AG08396 (cell line): ENCODE measurements at regions not wholly inside any gene's neighbourhood (a gene's known extent, or its start where the extent isn't known, plus 50 kb on each side); places are given as distances from the start of the nearest gene placed in this dataset.
"Not testable (repeated sequence)": the region's sequence is repeated elsewhere in the genome, so short reads cannot be mapped to it uniquely, and the experiment has no call there.

Experiments used
- DNase-seq: peaks from one replicate; pipeline ENCODE4 v3.0.0; 2012; ENCODE audit warnings: low spot score, mixed read lengths

- no peak for DNase-seq
These were observed 443.0 kb downstream of the PLK2 start for GRCh38 chr5:58016877-58017276.

- DNase-seq, result no peak
These were observed 443.5 kb downstream of the PLK2 start for GRCh38 chr5:58016358-58016757.

GRCh38 chr5:58015175-58015574 lies 444.7 kb downstream of the PLK2 start:
- no peak for DNase-seq

- DNase-seq, result no peak
These were observed 446.2 kb downstream of the PLK2 start for GRCh38 chr5:58013542-58014258.

GRCh38 chr5:58012801-58013315 lies 447.0 kb downstream of the PLK2 start:
- DNase-seq, result no peak

GRCh38 chr5:58012102-58012501 lies 447.8 kb downstream of the PLK2 start:
- DNase-seq, result no peak

- no peak for DNase-seq
These were observed 448.6 kb downstream of the PLK2 start for GRCh38 chr5:58011301-58011700.

- DNase-seq, result no peak
These were observed 450.1 kb downstream of the PLK2 start for GRCh38 chr5:58009754-58010153.

GRCh38 chr5:58002323-58002722 lies 457.6 kb downstream of the PLK2 start:
- no peak for DNase-seq

GRCh38 chr5:57993866-57994265 lies 466.0 kb downstream of the PLK2 start:
- DNase-seq, result no peak

- no peak for DNase-seq
These were observed 470.5 kb downstream of the PLK2 start for GRCh38 chr5:57989378-57989777.

GRCh38 chr5:57988813-57989212 lies 471.1 kb downstream of the PLK2 start:
- DNase-seq, result no peak

GRCh38 chr5:57987552-57987951 lies 472.3 kb downstream of the PLK2 start:
- no peak for DNase-seq

GRCh38 chr5:57986761-57987341 lies 473.0 kb downstream of the PLK2 start:
- no peak for DNase-seq

GRCh38 chr5:57983426-57983825 lies 476.5 kb downstream of the PLK2 start:
- DNase-seq, result no peak

GRCh38 chr5:57979671-57980070 lies 480.2 kb downstream of the PLK2 start:
- DNase-seq, result no peak

- DNase-seq, result no peak
These were observed 483.4 kb downstream of the PLK2 start for GRCh38 chr5:57976506-57976905.

GRCh38 chr5:57972099-57972498 lies 487.8 kb downstream of the PLK2 start:
- DNase-seq, result not testable (repeated sequence)

- DNase-seq, result no peak
These were observed 478.0 kb upstream of the ACTBL2 start for GRCh38 chr5:57960569-57960968.

GRCh38 chr5:57956636-57957035 lies 474.0 kb upstream of the ACTBL2 start:
- no peak for DNase-seq

- DNase-seq, result no peak
These were observed 472.9 kb upstream of the ACTBL2 start for GRCh38 chr5:57955511-57955910.

- DNase-seq, result no peak
These were observed 471.2 kb upstream of the ACTBL2 start for GRCh38 chr5:57953792-57954191.

GRCh38 chr5:57950616-57951228 lies 468.1 kb upstream of the ACTBL2 start:
- no peak for DNase-seq
